D721Med (cell line): ENCODE measurements at regions not wholly inside any gene's neighbourhood (a gene's known extent, or its start where the extent isn't known, plus 50 kb on each side); places are given as distances from the start of the nearest gene placed in this dataset.
A peak's percentile ranks its signal among the peaks of the same experiment; 100 is the strongest.
"Not testable (repeated sequence)": the region's sequence is repeated elsewhere in the genome, so short reads cannot be mapped to it uniquely, and the experiment has no call there.

Experiments
- DNase-seq: peaks from one replicate; pipeline ENCODE4 v3.0.0; 2011; ENCODE audit warnings: low spot score; ENCODE audit not compliant: insufficient read length
- FAIRE-seq: peaks from 2 replicates; lab custom pipeline; 2011; peaks lifted over from hg19 to GRCh38; lab: Jason Lieb, UNC
- CTCF ChIP-seq: IDR thresholded peaks from 2 replicates; pipeline ENCODE4 v1.5.1; 2012; ENCODE audit warnings: mild to moderate bottlenecking, control low read depth; ENCODE audit not compliant: insufficient read depth; ENCODE audit errors: missing control alignments

GRCh38 chrX:40875476-40875875, 140.1 kb upstream of the MED14 start:
- no peak for DNase-seq
- FAIRE-seq, result no peak
- TF ChIP-seq CTCF, result no peak

- FAIRE-seq, result no peak
- DNase-seq, result no peak
- peak; percentile 40 for TF ChIP-seq CTCF
Measured at GRCh38 chrX:40877887-40878286, 142.5 kb upstream of the MED14 start.

GRCh38 chrX:40878766-40879165, 143.4 kb upstream of the MED14 start:
- DNase-seq, result no peak
- no peak for TF ChIP-seq CTCF
- no peak for FAIRE-seq

- not testable (repeated sequence) for FAIRE-seq, DNase-seq
Measured at GRCh38 chrX:40879172-40879571, 143.8 kb upstream of the MED14 start.

- FAIRE-seq (no peak), DNase-seq (no peak)
- TF ChIP-seq CTCF, result no peak
Measured at GRCh38 chrX:40880712-40881111, 145.4 kb upstream of the MED14 start.

- FAIRE-seq (no peak), DNase-seq (no peak)
- TF ChIP-seq CTCF, result no peak
Measured at GRCh38 chrX:40883021-40883619, 147.8 kb upstream of the MED14 start.

- FAIRE-seq, result no peak
- DNase-seq, result no peak
- no peak for TF ChIP-seq CTCF
Measured at GRCh38 chrX:40885989-40886388, 150.6 kb upstream of the MED14 start.

DNA sequence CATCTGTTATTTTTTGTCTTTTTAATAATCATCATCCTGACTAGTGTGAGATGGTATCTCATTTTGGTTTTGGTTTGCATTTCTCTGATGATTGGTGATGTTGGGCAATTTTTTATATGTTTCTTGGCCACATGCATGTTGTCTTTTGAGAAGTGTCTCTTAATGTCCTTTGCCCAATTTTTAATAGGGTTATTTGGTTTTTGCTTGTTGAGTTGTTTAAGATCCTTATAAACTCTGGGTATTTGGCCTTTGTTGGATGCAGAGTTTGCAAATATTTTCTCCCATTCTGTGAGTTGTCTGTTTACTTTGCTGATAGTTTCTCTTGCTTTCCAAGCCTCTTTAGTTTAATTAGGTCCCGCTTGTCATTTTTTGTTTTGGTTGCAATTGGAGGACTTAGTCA, 152.1 kb upstream of the MED14 start:
- TF ChIP-seq CTCF, result no peak
- DNase-seq, result no peak
- no peak for FAIRE-seq
